ENCODE measurements at regions not wholly inside any gene's neighbourhood (a gene's known extent, or its start where the extent isn't known, plus 50 kb on each side); places are given as distances from the start of the nearest gene placed in this dataset.

- DNase-seq = no peak
These were observed 586.3 kb downstream of the PLCL1 start for GRCh38 chr2:198390670-198391069.

DNA sequence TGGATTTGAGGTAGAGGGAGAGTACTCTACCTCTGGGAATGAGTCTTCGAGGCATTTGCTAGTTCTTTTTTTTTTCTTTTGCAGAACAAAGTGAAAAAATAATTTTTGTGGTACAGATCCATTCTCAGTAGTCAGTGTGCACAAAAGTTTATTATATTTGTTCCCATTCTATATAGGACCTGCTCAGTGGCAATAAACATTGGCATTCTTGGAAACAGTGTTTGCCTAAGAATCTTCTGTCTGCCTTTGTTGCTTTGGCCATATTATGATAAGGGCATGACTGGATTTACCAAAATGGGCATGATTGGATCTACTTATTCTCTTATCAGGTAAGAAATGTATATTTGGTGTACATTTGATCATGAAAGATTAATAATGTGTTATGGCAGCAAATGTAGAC is 583.3 kb downstream of the PLCL1 start:
- no peak for DNase-seq

- no peak for DNase-seq
These were observed 581.5 kb downstream of the PLCL1 start for GRCh38 chr2:198385856-198386255.

GRCh38 chr2:198385326-198385725 is 580.9 kb downstream of the PLCL1 start:
- no peak for DNase-seq

- DNase-seq = no peak
These were observed 579.0 kb downstream of the PLCL1 start for GRCh38 chr2:198383392-198383791.

DNA sequence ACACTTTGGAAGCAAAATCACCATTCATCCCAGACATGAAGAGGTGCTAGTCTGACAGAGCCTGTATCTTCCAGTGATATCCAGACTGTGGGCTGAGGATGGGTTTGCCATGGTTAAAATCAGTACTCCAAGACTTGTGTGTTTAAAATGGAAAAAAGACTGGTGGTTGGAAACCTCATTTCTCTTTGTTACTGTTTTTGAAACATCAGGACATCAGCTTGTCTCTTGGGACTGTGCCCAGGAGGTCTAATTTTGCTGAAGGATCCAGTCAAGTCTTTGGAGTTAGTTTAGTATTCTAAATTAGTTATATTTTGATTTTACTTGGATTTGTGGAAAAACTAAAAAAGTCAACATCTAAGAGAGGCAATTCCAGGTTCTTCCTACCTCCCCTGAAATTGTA is 578.4 kb downstream of the PLCL1 start:
- DNase-seq = no peak

DNA sequence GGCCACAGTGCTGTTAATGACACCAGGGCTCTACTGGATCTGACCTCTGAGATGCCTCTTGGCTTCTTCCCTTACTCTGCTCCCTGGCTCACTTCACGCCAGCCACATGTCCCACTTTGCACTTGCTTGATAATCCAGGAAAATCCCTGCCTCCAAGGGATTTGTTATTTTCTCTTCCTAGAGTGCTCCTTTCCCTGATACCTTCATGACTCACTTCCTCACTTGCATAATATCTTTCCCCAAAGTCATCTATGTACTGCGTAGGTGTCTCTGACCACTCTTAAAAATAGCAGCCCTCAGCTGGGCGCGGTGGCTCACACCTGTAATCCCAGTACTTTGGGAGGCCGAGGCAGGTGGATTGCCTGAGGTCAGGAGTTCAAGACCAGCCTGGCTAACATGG is 572.3 kb downstream of the PLCL1 start:
- no peak for DNase-seq

DNA sequence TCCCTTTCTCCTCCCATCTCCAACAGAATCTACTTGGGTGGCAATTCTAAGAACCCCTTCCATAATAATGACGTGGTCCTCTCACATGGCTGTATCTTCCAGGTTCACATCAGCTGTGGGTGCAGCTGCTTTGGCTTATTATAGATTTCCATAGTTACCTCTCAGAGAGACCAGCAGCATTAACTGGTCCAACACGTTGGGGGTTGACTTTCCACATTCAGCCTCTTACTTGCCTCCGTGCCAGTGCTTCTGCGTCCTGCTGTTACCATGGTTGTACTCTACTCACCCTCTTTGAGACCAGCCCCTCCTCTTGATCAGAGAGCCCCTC is 570.7 kb downstream of the PLCL1 start:
- no peak for DNase-seq

DNA sequence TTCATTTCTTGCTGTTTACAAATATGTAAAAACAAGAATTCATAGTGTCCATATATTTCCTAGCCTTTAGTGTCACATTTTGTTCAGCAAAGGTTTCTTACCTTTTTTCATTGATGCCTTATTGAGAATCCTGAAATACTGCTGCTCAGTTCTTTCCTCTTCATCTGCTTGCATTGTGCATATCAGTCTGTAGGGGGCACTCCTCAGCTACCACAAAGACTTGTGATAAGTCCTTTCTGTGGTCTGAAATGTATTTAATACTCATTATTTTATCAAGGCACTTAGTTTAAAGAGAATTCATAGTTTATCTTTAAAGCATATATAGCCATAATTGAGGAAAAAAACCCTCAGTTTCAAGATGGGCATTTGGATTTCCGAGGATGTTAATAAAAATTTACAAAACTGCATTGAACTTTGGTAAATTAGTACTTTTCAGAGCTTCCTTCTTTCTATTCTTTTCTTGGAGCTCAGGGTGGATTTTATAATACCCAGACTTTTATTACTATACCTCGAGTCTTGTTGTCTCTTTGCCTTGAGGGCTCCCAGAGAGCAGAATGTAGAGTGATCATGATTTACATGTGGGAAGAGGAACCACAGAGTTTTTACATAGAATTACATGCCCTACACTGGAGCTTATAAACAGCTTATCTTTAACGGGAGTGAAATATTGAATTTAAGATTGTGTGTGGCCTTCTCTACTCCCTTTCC is 570.1 kb downstream of the PLCL1 start:
- peak; percentile 40 for DNase-seq

- no peak for DNase-seq
These were observed 567.6 kb downstream of the PLCL1 start for GRCh38 chr2:198371921-198372543.

- no peak for DNase-seq
These were observed 566.9 kb downstream of the PLCL1 start for GRCh38 chr2:198371329-198371728.

DNA sequence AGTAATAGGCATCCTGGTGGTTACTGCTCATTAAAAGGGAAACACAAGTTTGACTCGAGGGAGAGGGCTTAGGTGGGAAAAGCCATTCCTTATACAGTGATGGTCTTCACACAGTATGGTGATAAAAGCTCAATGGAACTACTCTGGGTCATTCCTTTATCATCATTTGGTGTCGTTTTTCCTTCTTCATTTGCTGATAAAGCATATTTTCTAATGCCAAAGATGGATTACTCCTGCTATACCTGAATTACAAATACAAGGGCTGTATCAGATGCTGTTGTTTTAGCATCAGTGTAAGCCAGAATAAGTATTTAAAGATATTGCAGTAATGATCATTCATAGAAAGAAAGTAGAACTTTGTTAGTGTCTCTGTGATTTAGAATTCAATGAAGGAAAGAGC is 563.7 kb downstream of the PLCL1 start:
- no peak for DNase-seq

- DNase-seq = no peak
These were observed 558.3 kb downstream of the PLCL1 start for GRCh38 chr2:198362740-198363139.

DNA sequence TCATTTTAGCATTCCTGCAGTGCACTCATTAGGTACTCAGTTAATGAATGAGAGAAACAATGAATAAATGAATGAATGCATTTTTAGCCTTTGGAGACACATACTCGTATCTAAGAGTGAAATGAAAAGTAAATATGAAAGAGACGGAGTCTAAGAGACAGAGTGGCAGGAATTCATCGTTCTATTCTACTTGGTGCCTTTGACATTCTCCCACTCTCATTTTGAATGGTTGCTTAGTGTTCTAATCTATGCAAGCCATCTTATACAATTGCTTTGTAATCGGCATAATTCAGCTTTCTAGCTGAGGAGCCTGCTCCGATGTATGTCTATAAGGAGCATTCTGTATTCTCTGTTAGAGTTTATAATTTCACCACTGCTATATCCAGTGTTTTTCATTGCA is 554.9 kb downstream of the PLCL1 start:
- DNase-seq = no peak

- no peak for DNase-seq
These were observed 551.8 kb downstream of the PLCL1 start for GRCh38 chr2:198356157-198356556.

- DNase-seq = no peak
These were observed 547.3 kb downstream of the PLCL1 start for GRCh38 chr2:198351647-198352046.

DNA sequence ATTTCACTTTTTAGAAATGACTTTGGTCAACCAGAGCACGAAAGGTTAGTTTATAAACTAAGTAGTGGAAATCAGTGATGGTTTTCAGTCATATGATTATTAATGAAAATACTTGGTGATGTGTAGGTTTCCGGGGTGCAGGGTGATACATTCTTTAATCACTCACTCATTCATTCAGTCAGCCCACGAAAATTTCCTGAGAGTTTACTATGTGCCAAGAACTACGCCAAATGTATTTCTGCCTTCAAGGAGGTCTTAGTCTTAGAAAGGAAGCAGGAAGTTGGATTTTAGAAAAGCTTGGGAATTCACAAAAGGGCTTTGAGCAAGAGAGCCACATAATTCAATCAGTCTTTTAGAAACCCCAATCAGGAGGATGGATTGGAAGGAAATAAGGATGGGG is 543.6 kb downstream of the PLCL1 start:
- no peak for DNase-seq

GRCh38 chr2:198347349-198347748 is 543.0 kb downstream of the PLCL1 start:
- no peak for DNase-seq

DNA sequence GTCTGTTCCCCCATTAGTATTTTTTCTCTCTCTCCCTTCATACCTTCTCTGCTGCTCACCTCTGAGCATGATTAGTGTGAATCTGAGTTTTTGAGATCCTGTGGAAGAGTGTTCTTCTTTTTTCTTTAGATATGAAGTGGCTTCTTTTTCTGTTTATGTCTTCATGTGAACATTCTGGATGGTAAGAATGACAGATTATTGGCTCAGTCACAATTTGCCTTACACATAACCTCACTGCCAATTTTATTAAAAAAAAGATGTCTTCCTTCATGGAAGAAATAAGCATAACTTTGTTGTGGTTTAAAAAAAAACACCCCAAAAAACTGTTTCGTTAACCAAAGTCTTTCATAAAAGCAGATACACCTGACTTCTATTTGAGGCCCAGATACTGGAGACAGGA is 539.1 kb downstream of the PLCL1 start:
- no peak for DNase-seq

DNA sequence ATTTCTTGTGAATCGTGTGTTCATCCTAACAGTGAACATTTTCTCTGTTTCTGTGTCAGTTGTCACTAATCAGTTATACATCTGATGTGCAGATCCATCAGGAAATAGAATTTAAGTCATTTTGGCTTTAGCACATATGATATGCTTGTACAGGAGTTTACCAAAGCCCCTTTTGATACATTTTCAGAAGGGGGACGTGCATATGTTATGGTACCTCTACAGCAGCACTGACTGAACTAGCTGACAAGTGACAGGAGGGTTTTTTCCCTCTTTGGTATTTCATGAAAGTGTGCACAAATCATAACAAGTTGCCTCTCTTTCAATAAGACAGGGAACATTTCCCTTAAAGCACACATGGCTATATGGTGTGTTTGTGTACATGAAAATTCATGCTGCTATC is 536.5 kb downstream of the PLCL1 start:
- no peak for DNase-seq

DNA sequence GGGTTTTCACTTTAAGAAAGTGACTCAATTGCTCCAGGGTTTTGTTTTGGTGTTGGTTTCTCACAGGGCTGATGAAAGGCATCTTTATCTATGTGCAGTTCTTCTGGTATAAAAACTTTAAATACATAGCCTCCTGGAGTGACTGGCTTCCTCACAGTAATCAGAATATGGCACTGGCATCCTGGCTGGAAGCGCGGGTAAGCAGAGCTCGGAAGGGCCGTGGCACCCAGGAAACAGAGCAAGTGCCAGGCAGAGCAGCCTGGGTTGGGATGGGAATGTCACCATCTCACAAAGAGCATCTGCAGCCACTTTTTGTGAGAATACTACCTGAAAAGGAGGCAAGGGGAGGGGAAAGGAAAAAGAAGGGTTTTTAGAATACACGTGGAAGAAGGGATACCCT is 534.7 kb downstream of the PLCL1 start:
- DNase-seq = no peak

GRCh38 chr2:198337368-198337767 is 533.0 kb downstream of the PLCL1 start:
- no peak for DNase-seq

DNA sequence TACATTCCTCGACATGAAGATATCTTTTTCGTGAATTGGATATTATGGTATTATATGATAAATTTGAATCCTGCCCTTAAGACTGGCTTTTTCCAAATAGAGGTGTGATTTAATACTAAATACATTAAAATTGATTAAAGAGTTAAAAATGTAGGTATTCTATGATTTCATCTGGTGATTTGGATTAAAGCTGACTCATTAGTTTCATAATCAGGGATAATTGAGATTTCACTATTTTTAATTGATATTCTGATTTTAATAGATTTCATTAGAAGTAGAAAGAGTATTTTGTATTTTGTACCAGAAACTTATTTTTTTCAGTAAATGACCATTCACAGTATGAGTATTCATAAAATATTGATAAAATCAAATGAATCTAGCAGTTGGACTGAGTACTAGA is 524.1 kb downstream of the PLCL1 start:
- DNase-seq = no peak

DNA sequence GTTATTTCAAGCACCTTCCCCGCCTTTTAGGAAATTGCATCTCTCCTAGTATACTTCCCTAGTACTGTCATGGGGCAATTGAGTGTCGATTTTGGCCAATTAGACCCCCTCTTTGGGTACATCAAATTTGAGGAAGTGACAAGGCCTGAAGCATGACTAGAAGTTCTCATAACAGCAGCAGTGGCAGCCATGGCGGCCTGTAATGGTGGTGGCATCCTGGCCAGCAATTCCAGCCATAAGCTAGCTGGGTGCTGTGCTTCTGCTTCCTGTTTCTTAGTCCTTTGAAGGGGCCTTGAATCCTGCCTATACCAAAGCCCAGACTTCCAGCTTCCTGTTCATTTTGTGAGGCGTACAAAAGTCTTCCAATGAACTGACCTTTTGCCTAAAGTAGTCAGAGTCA is 523.1 kb downstream of the PLCL1 start:
- no peak for DNase-seq

DNA sequence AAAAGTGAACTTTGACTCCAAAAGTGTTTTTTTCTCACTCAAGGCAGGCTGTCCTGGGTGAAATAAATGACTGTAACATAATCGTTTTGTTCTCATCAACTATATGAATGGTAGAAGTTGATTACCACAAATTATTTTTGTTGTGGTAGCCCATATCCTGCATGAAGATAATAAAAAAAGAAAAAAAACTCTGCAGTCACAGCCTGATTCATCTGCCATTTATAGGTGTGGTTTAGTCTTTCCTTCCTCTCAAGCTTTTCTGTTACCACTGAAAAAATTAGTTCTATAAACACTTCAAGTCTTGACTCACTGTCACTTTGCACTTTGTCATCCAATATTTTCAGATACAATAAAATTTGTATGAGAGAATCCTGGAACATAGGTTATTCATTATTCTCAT is 522.0 kb downstream of the PLCL1 start:
- no peak for DNase-seq
